HEK293T (cell line): ENCODE measurements at regions not wholly inside any gene's neighbourhood (a gene's known extent, or its start where the extent isn't known, plus 50 kb on each side); places are given as distances from the start of the nearest gene placed in this dataset.
"Not testable (repeated sequence)": the region's sequence is repeated elsewhere in the genome, so short reads cannot be mapped to it uniquely, and the experiment has no call there.

ENCODE experiments used
- CTCF ChIA-PET: fragments of 350-600 bp; formaldehyde crosslinking; extraction: SDS; loops from one replicate; lab custom pipeline; 2021; ENCODE audit warnings: antibody characterized with exemption, inconsistent platforms; lab: Yijun Ruan, JAX
- POLR2A ChIA-PET: fragments of 350-600 bp; formaldehyde crosslinking; extraction: SDS; loops from one replicate; lab custom pipeline; 2020; ENCODE audit warnings: antibody characterized with exemption, inconsistent platforms; lab: Yijun Ruan, JAX
- DNase-seq: peaks from one replicate; pipeline ENCODE4 v3.0.0; 2012; ENCODE audit warnings: mixed read lengths; ENCODE audit errors: extremely low spot score
- ARNT ChIP-seq: fragments of 450-650 bp; IDR thresholded peaks from 2 replicates; pipeline ENCODE4 v1.6.1; 2017; ENCODE audit warnings: mild to moderate bottlenecking
- BHLHE40 ChIP-seq: fragments of 450-650 bp; IDR thresholded peaks from 2 replicates; pipeline ENCODE4 v1.6.1; 2016; ENCODE audit warnings: mild to moderate bottlenecking, moderate library complexity, borderline replicate concordance
- CTBP1 ChIP-seq: fragments of 450-650 bp; IDR thresholded peaks from 2 replicates; pipeline ENCODE4 v1.6.1; 2016; ENCODE audit warnings: borderline replicate concordance
- ELF4 ChIP-seq: fragments of 450-650 bp; IDR thresholded peaks from 2 replicates; pipeline ENCODE4 v1.6.1; 2017; ENCODE audit warnings: antibody characterized with exemption
- FOXA1 ChIP-seq: fragments of 450-650 bp; IDR thresholded peaks from 2 replicates; pipeline ENCODE4 v1.6.1; 2016; ENCODE audit warnings: mild to moderate bottlenecking
- FOXK2 ChIP-seq: fragments of 450-650 bp; IDR thresholded peaks from 2 replicates; pipeline ENCODE4 v1.6.1; 2016; ENCODE audit warnings: mild to moderate bottlenecking
- FOXM1 ChIP-seq: fragments of 450-650 bp; IDR thresholded peaks from 2 replicates; pipeline ENCODE4 v1.6.1; 2017; ENCODE audit warnings: mild to moderate bottlenecking, borderline replicate concordance
- HDGF ChIP-seq: fragments of 450-650 bp; IDR thresholded peaks from 2 replicates; pipeline ENCODE4 v1.6.1; 2017; ENCODE audit warnings: antibody characterized with exemption, borderline replicate concordance
- L3MBTL2 ChIP-seq: fragments of 450-650 bp; conservative IDR thresholded peaks from 2 replicates; pipeline ENCODE4 v1.6.1; 2016; ENCODE audit warnings: mild to moderate bottlenecking
- LEF1 ChIP-seq: fragments of 450-650 bp; IDR thresholded peaks from 2 replicates; pipeline ENCODE4 v1.6.1; 2017; ENCODE audit warnings: mild to moderate bottlenecking, borderline replicate concordance
- NFRKB ChIP-seq: fragments of 450-650 bp; IDR thresholded peaks from 2 replicates; pipeline ENCODE4 v1.6.1; 2016; ENCODE audit warnings: mild to moderate bottlenecking, moderate library complexity
- SP1 ChIP-seq: fragments of 450-650 bp; IDR thresholded peaks from 2 replicates; pipeline ENCODE4 v1.6.1; 2017
- SUZ12 ChIP-seq: fragments of 450-650 bp; IDR thresholded peaks from 2 replicates; pipeline ENCODE4 v1.6.1; 2016; ENCODE audit warnings: mild to moderate bottlenecking
- TARDBP ChIP-seq: fragments of 450-650 bp; IDR thresholded peaks from 2 replicates; pipeline ENCODE4 v1.6.1; 2016
- ZNF384 ChIP-seq: fragments of 450-650 bp; IDR thresholded peaks from 2 replicates; pipeline ENCODE4 v1.6.1; 2016
- TF ChIP-seq, protein P1 (sequence below): fragments of 450-650 bp; IDR thresholded peaks from 2 replicates; pipeline ENCODE4 v1.6.1; 2016

DNA sequence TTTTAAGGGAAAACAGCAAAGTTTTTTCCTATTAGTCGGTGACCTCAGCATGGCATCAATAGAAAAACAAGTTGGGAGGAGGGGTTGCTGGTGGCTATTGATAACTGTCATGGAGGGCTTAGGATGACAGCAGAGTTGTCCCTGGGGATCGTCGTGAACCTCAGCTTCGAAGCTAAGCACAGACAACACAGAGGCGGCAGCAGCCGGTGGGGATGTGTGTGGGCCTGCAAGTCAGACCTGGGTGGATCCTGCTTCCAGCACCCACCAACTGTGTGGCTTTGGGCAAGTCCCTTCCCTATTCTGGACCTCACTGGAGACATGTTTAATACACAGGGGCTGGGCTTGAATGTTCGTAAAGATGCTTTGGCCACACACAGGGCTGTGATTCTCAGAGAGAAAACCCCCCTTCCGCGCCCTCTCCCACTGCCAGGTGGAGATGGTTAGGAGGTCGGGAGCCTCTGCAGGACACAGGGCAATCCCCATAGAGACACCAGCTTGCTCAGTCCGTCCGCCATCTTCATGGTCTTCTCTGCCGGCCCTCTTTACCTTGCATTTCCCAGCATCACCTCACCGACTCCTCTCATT lies 83.1 kb upstream of the TOX2 start:
- TF ChIP-seq FOXK2, result no peak
- TF ChIP-seq SUZ12, result no peak
- TF ChIP-seq TARDBP, result no peak
- TF ChIP-seq FOXM1, result no peak
- TF ChIP-seq HDGF, result no peak
- TF ChIP-seq BHLHE40, result no peak
- TF ChIP-seq L3MBTL2, result no peak
- no peak for TF ChIP-seq NFRKB
- TF ChIP-seq CTBP1, result no peak
- no peak for TF ChIP-seq ELF4
- no peak for TF ChIP-seq SP1
- DNase-seq, result no peak
- POLR2A ChIA-PET, result no interaction called here
- CTCF ChIA-PET, result no interaction called here

DNA sequence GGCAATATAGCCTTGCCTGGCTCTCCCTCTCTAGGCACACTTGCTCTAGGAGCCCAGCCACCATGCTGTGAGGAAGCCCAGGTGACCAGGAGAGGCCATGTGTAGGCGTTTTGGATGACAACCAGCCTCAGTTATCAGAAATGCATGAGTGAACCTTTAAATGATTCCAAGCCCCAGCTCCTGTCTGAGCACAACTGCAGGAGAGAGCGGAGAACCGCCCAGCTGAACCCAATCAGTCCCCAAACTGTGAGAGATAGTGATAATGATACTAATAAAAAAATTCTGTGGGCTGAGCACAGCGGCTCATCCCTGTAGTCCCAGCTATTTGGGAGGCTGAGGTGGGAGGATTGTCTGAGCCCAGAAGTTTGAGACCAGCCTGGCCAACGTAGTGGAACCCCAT lies 83.8 kb upstream of the TOX2 start:
- POLR2A ChIA-PET, result no interaction called here
- no peak for DNase-seq
- no peak for TF ChIP-seq ARNT
- TF ChIP-seq, protein P1, sequence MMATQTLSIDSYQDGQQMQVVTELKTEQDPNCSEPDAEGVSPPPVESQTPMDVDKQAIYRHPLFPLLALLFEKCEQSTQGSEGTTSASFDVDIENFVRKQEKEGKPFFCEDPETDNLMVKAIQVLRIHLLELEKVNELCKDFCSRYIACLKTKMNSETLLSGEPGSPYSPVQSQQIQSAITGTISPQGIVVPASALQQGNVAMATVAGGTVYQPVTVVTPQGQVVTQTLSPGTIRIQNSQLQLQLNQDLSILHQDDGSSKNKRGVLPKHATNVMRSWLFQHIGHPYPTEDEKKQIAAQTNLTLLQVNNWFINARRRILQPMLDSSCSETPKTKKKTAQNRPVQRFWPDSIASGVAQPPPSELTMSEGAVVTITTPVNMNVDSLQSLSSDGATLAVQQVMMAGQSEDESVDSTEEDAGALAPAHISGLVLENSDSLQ, result no peak
- no peak for TF ChIP-seq ELF4
- TF ChIP-seq SP1, result no peak
- no peak for TF ChIP-seq CTBP1
- no peak for TF ChIP-seq NFRKB
- TF ChIP-seq HDGF, result no peak
- no peak for TF ChIP-seq L3MBTL2
- TF ChIP-seq BHLHE40, result no peak
- no peak for TF ChIP-seq FOXK2
- TF ChIP-seq TARDBP, result no peak
- no peak for TF ChIP-seq ZNF384
- TF ChIP-seq FOXA1, result no peak
- no peak for TF ChIP-seq SUZ12
- no peak for TF ChIP-seq FOXM1
- TF ChIP-seq LEF1, result no peak
- CTCF ChIA-PET, result no interaction called here

DNA sequence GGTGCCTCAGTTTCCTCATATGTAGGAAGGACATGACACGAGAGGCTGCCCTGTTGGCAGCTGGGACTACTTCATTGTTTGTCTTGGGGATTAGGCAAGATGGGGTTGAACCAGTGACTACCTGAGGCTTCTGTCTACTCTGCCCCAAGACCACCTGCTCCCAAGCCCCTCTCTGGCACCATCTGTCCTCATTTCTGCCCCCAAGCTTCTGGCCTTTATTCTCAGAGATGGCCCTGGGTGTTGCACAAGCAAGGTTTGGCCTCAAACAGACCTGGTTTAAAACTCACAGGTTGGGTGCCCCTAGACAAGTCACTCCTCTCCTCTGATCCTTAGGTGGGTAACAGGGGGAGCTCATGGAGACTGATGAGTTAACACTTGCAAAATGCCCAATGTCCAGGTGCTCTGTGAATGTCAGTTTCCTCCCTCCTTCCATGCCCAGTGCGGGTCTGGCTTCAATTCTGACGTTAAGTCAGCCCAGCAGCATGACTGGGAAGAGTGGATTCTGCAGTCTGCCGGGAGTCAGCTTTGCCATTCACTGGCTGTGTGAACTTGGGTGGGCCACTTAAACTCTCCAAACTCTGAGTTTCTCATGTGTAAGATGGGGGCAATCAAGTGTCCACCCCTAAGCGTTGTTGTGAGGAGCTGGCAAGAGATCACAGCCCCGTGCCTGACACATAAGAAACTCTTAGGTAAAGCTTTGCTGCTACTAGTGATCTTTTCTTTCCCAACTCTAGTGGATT lies 84.5 kb upstream of the TOX2 start:
- DNase-seq, result no peak
- TF ChIP-seq HDGF, result no peak
- no peak for TF ChIP-seq ZNF384
- TF ChIP-seq, protein P1, result no peak
- TF ChIP-seq ELF4, result no peak
- no peak for TF ChIP-seq TARDBP
- TF ChIP-seq FOXK2, result no peak
- no peak for TF ChIP-seq SUZ12
- TF ChIP-seq LEF1, result no peak
- no peak for TF ChIP-seq FOXM1
- ChIA-PET POLR2A (no interaction called here), CTCF (no interaction called here)

DNA sequence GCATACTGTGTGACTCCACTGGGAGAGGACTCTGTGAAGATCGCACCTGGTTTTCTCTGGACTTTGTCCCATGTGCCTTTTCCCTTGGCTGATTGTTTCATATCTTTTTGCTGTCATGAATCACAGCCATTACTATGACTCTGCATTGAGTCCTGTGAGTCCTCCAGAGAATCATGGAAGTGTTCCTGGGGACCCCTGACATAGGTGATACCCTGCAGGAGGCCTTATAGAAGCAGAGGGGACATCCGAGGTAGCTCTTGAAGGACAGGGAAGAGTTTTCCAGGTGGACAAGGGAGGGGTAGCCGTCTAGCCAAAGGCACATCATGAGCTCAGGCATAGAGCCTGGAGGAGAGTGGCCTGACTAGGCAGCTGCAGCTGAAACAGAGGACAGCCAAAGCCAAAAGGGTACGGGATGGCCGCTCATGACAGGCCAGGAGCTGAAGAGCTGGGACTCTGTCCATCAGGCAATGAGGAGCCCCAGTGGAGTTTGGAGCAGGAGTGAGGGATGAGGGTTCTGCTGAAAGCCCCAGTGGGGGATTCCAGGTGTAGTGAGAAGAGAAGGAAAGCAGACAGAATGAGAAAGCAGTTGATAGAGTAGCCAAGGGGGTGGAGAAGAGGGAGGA lies 86.6 kb upstream of the TOX2 start:
- DNase-seq, result no peak
- CTCF ChIA-PET, result interaction anchor here (0.6 kb wide), 2 partner anchors 39 to 198 kb away, joined by 3 read pairs; no protein-coding TSS in a partner anchor
- TF ChIP-seq FOXM1, result no peak
- no peak for TF ChIP-seq CTBP1
- no peak for TF ChIP-seq ZNF384
- no peak for TF ChIP-seq FOXK2
- TF ChIP-seq NFRKB, result no peak
- TF ChIP-seq TARDBP, result no peak
- TF ChIP-seq FOXA1, result no peak
- no peak for TF ChIP-seq L3MBTL2
- no peak for TF ChIP-seq ELF4
- no peak for TF ChIP-seq BHLHE40
- TF ChIP-seq, protein P1, result no peak
- TF ChIP-seq LEF1, result no peak
- TF ChIP-seq ARNT, result no peak
- TF ChIP-seq SUZ12, result no peak
- TF ChIP-seq HDGF, result no peak
- POLR2A ChIA-PET, result no interaction called here

DNA sequence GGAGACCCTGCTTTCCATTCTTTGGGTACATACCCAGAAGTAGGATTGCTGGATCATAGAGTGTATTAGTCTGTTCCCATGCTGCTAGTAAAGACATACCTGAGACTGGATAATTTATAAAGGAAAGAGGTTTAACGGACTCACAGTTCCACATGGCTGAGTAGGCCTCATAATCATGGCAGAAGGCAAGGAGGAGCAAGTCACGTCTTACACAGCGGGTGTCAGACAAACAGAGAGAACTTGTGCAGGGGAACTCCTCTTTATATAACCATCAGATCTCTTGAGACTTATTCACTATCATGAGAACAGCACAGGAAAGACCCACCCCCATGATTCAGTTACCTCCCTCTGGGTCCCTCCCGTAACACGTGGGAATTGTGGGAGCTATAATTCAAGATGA lies 87.7 kb upstream of the TOX2 start:
- POLR2A ChIA-PET, DNase-seq, CTCF ChIA-PET: not testable (repeated sequence)

DNA sequence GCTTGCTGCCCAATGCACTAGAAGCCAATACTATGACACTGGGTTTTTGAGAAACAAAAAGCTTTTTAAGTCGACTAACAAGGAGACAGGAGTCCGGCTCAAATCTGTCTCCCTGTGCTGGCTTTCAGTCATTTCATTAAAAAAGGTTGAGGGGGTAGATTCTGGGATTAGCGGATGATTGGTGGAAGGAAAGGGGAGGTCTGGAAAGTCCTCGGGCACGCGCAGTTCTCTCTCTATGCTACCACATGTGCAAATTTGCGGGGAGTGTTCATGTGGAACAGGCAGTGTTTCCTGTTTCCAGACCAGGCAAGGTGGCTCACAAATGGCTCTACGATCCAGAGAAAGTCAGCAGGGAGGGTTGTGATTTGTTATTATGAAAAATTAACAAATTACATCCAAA lies 89.1 kb upstream of the TOX2 start:
- no peak for DNase-seq
- TF ChIP-seq ELF4 (no peak), FOXM1 (no peak), ARNT (no peak), FOXA1 (no peak), BHLHE40 (no peak), TARDBP (no peak), L3MBTL2 (no peak), NFRKB (no peak), SP1 (no peak), FOXK2 (no peak), HDGF (no peak), CTBP1 (no peak), SUZ12 (no peak), ZNF384 (no peak)
- TF ChIP-seq, protein P1, result no peak
- POLR2A ChIA-PET, result no interaction called here
- CTCF ChIA-PET, result no interaction called here
